Smooth muscle cell (in vitro differentiated cells): ENCODE measurements at regions not wholly inside any gene's neighbourhood (a gene's known extent, or its start where the extent isn't known, plus 50 kb on each side); places are given as distances from the start of the nearest gene placed in this dataset.

Experiments used
- DNase-seq: peaks from one replicate; lab custom pipeline; 2025; ENCODE audit not compliant: unreplicated experiment; lab: John Stamatoyannopoulos, UW
- H2AFZ ChIP-seq: fragments of 200-600 bp; sonication (generic); 2 replicates; pipeline ENCODE4 v1.6.0; 2016; ENCODE audit warnings: antibody characterized with exemption, low read depth, mild to moderate bottlenecking
- H3F3A ChIP-seq: fragments of 200-600 bp; sonication (generic); 2 replicates; pipeline ENCODE4 v1.6.0; 2017; ENCODE audit warnings: antibody characterized with exemption, low read depth
- H3K27ac ChIP-seq: fragments of 200-600 bp; sonication (generic); 2 replicates; pipeline ENCODE4 v1.5.1; 2016; ENCODE audit warnings: low read depth, mild to moderate bottlenecking
- H3K27me3 ChIP-seq: fragments of 200-600 bp; sonication (generic); 2 replicates; pipeline ENCODE4 v1.6.1; 2016; ENCODE audit warnings: low read depth, mild to moderate bottlenecking
- H3K36me3 ChIP-seq: fragments of 200-600 bp; sonication (generic); 2 replicates; pipeline ENCODE4 v1.5.1; 2016; ENCODE audit warnings: low read depth
- H3K4me1 ChIP-seq: fragments of 200-600 bp; sonication (generic); 2 replicates; pipeline ENCODE4 v1.5.1; 2016; ENCODE audit warnings: low read depth
- H3K4me2 ChIP-seq: fragments of 200-600 bp; sonication (generic); 2 replicates; pipeline ENCODE4 v1.6.0; 2016; ENCODE audit warnings: mild to moderate bottlenecking
- H3K4me3 ChIP-seq: fragments of 200-600 bp; sonication (generic); 2 replicates; pipeline ENCODE4 v1.5.1; 2016; ENCODE audit warnings: mild to moderate bottlenecking
- H3K79me2 ChIP-seq: fragments of 200-600 bp; sonication (generic); 2 replicates; pipeline ENCODE4 v1.6.0; 2016; ENCODE audit warnings: low read depth, mild to moderate bottlenecking
- H3K9ac ChIP-seq: fragments of 200-600 bp; sonication (generic); 2 replicates; pipeline ENCODE4 v1.6.0; 2016; ENCODE audit warnings: low read depth
- H3K9me3 ChIP-seq: fragments of 200-600 bp; sonication (generic); replicated peaks from 2 replicates; pipeline ENCODE4 v1.5.1; 2016; ENCODE audit warnings: low read depth
- H4K20me1 ChIP-seq: fragments of 200-600 bp; sonication (generic); 2 replicates; pipeline ENCODE4 v1.6.0; 2016; ENCODE audit warnings: low read depth
- WGBS: methylation state at CpG from one replicate; pipeline ENCODE4 v1.1.7; 2016; ENCODE audit warnings: low lambda C conversion rate; 5-methylcytosine and 5-hydroxymethylcytosine counted together
- TF ChIP-seq, protein P1 (sequence below): fragments of 200-600 bp; sonication (generic); IDR thresholded peaks from 2 replicates; pipeline ENCODE4 v1.5.1; 2017; ENCODE audit warnings: borderline replicate concordance, mild to moderate bottlenecking, antibody characterized with exemption; ENCODE audit not compliant: insufficient read depth, poor library complexity, severe bottlenecking

DNA sequence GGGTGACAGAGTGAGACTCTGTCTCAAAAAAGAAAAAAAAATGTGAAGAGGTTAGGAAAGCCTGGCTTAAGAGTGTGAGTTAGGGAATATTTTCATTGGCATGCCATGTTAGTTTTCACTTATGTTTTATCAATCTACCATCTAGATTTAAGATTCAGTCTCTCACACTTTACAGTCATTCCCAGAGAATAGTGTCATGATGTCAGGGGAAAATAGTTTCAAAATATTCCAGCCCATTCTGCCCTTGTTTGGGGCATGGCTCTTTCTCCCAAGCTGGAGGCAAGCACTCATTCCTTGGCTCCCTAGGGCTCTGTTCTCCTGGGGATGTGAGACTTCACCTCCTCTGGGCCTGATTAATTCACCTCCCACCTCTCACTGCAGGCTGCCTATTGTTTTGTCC is 331.5 kb downstream of the CXCL12 start:
- no peaks in the 10 kb centered on the region for H3K9me3 ChIP-seq
- no peak overlapping the region for H3K9ac ChIP-seq
- H3F3A ChIP-seq, result no peaks in the 10 kb centered on the region
- no peak for DNase-seq
- H3K36me3 ChIP-seq, result no peaks in the 10 kb centered on the region
- H3K27me3 ChIP-seq, result no peaks in the 10 kb centered on the region
- H4K20me1 ChIP-seq, result no peaks in the 10 kb centered on the region
- no peak overlapping the region for H2AFZ ChIP-seq
- no peaks in the 10 kb centered on the region for H3K79me2 ChIP-seq
- no peak overlapping the region for H3K27ac ChIP-seq
- no peak overlapping the region for H3K4me3 ChIP-seq
- no peak overlapping the region for H3K4me2 ChIP-seq
- H3K4me1 ChIP-seq, result peaks cover 4% of the 10 kb centered on the region
- TF ChIP-seq, protein P1, sequence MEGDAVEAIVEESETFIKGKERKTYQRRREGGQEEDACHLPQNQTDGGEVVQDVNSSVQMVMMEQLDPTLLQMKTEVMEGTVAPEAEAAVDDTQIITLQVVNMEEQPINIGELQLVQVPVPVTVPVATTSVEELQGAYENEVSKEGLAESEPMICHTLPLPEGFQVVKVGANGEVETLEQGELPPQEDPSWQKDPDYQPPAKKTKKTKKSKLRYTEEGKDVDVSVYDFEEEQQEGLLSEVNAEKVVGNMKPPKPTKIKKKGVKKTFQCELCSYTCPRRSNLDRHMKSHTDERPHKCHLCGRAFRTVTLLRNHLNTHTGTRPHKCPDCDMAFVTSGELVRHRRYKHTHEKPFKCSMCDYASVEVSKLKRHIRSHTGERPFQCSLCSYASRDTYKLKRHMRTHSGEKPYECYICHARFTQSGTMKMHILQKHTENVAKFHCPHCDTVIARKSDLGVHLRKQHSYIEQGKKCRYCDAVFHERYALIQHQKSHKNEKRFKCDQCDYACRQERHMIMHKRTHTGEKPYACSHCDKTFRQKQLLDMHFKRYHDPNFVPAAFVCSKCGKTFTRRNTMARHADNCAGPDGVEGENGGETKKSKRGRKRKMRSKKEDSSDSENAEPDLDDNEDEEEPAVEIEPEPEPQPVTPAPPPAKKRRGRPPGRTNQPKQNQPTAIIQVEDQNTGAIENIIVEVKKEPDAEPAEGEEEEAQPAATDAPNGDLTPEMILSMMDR, result no peak

DNA sequence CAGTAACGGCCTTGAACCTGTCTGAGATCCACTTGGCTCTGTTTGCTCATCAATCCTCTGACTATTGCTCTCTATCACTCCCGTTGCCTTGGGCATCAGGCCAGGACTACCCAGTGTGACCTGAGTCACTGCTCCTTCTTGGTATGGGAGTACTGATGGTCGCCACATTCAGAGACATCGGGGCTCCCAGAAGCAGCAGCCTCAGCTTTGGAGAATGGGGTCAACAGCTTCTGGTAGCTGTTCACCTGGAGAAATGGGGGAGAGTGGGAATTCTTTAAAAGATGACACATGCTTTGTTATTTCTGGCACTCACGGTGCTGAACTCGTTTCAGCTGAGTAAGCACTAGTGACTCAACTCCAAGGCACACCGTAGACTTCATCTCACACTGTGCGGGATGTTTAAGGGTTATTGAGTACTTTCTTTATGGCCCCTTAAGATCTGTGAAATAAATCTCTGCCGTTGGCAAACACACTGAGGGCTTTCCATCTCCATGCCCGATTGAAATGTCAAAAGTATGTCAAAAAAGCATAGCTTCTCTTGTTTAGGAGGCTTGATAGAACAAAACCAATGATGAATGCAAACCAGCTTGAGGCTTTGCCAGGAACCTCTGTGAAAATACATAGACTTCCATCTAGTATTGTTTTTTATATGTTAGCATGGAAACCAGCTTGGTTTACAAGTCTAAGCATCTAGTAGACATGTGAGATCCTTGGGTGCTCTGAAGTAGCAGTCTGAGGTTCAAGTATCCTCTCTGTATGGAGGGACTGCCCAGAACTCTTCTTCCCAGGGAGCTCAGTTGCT is 333.1 kb downstream of the CXCL12 start:
- Histone ChIP-seq H3K27ac (no peak overlapping the region), H3K4me3 (no peak overlapping the region), H3K9ac (no peak overlapping the region), H3K9me3 (no peaks in the 10 kb centered on the region), H3K27me3 (no peaks in the 10 kb centered on the region), H2AFZ (no peak overlapping the region), H3K36me3 (no peaks in the 10 kb centered on the region), H3K4me1 (no peaks in the 10 kb centered on the region), H3K4me2 (no peak overlapping the region), H3F3A (no peaks in the 10 kb centered on the region), H3K79me2 (no peaks in the 10 kb centered on the region), H4K20me1 (no peaks in the 10 kb centered on the region)
- 52% methylated on average over 10 of the region's 10 CpGs for WGBS
- DNase-seq, result no peak
- TF ChIP-seq, protein P1, result no peak

DNA sequence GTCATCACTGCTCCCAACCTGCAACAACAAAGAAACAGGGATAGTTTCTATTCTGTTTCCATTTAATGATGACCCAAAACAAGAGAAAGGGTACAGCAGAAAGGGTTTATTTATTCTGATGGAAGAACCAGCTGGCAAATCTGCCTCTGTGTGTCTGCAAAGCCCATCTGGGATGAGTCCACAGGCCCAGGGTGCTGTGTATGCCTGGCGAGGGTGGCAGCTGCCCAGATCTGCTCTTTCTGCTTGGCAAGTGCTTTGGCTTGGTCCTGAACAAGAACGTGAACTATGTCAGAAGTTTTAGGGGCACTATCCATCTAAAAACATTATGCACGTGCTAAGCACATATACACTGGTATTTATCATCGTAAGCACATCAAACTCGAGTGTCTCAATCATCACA is 333.8 kb downstream of the CXCL12 start:
- DNase-seq, result no peak
- Histone ChIP-seq H3K27ac (no peak overlapping the region), H4K20me1 (no peaks in the 10 kb centered on the region), H2AFZ (no peak overlapping the region), H3F3A (no peaks in the 10 kb centered on the region), H3K27me3 (no peaks in the 10 kb centered on the region), H3K36me3 (no peaks in the 10 kb centered on the region), H3K4me2 (no peak overlapping the region), H3K9me3 (no peaks in the 10 kb centered on the region), H3K4me1 (peaks cover 4% of the 10 kb centered on the region), H3K4me3 (no peak overlapping the region), H3K79me2 (no peaks in the 10 kb centered on the region), H3K9ac (no peak overlapping the region)
- 92% methylated on average over 5 of the region's 5 CpGs for whole genome bisulfite sequencing
- TF ChIP-seq, protein P1, result no peak

DNA sequence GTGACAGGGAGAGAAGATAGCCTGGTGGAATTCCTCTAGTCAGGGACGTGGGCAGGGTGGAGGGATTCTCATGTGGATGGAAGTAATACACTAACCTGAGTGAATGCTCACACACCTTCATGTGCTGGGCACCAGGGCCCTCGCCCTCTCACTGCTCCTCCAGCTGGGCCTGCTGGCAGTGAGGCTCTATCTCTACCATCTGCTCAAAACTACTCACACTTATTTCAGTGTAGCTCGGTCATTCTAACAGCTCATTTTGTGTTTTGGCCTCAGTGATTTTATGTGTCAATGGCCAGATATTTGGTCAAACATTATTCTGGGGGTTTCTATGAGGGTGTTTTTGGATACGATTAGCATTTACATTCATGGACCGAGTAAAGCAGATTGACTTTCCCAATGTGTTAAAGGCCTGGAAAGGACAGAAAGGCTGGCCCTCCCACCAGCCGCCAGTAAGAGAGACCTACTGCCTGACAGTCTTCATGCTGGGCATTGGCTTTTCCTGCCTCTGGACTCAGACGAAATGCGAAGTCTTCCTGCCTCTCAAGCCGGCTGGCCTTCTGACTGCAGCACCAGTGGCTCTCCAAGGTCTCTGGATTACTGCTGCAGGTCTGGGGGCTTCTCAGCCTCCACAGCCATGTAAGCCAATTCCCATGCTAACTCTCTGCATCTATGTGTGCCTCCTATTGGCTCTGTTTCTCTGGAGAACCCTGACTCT is 335.4 kb downstream of the CXCL12 start:
- no peak for DNase-seq
- H3K79me2 ChIP-seq, result no peaks in the 10 kb centered on the region
- WGBS, result 84% methylated on average over 9 of the region's 9 CpGs
- no peaks in the 10 kb centered on the region for H3K9me3 ChIP-seq
- H3K27ac ChIP-seq, result no peak overlapping the region
- TF ChIP-seq, protein P1, result no peak
- no peaks in the 10 kb centered on the region for H3K36me3 ChIP-seq
- H3K27me3 ChIP-seq, result no peaks in the 10 kb centered on the region
- peaks cover 5% of the 10 kb centered on the region for H3K4me1 ChIP-seq
- no peak overlapping the region for H3K4me3 ChIP-seq
- no peak overlapping the region for H3K4me2 ChIP-seq
- no peak overlapping the region for H3K9ac ChIP-seq
- no peak overlapping the region for H2AFZ ChIP-seq
- no peaks in the 10 kb centered on the region for H4K20me1 ChIP-seq
- no peaks in the 10 kb centered on the region for H3F3A ChIP-seq
